Type B pancreatic cell (in vitro differentiated cells): ENCODE measurements at regions not wholly inside any gene's neighbourhood (a gene's known extent, or its start where the extent isn't known, plus 50 kb on each side); places are given as distances from the start of the nearest gene placed in this dataset.

Experiments used
- DNase-seq: peaks from one replicate; pipeline ENCODE4 v3.0.0; 2021; ENCODE audit warnings: mixed read lengths; ENCODE audit not compliant: unreplicated experiment; ENCODE audit errors: extremely low spot score
- H3K27ac Mint-ChIP-seq: 2 replicates; pipeline ENCODE4 v1.8.0; 2021; ENCODE audit warnings: mild to moderate bottlenecking, mixed read lengths
- H3K27me3 Mint-ChIP-seq: 2 replicates; pipeline ENCODE4 v1.8.0; 2021; ENCODE audit warnings: mixed read lengths
- H3K36me3 Mint-ChIP-seq: 2 replicates; pipeline ENCODE4 v1.8.0; 2021; ENCODE audit warnings: mixed read lengths
- H3K4me1 Mint-ChIP-seq: one replicate; pipeline ENCODE4 v1.8.0; 2021; ENCODE audit warnings: mixed read lengths; ENCODE audit not compliant: unreplicated experiment
- H3K4me3 Mint-ChIP-seq: 2 replicates; pipeline ENCODE4 v1.8.0; 2021; ENCODE audit warnings: mild to moderate bottlenecking, mixed read lengths
- H3K9me3 Mint-ChIP-seq: 2 replicates; pipeline ENCODE4 v1.8.0; 2021; ENCODE audit warnings: mixed read lengths
- CTCF ChIP-seq: fragments of 200-600 bp; sonication (generic); conservative IDR thresholded peaks from 2 replicates; pipeline ENCODE4 v1.5.0; 2021; ENCODE audit warnings: antibody characterized with exemption, mild to moderate bottlenecking

GRCh38 chr13:38636761-38637160 is 50.1 kb upstream of the FREM2 start:
- Mint-ChIP-seq H3K36me3 (no peaks in the 10 kb centered on the region), H3K27me3 (no peaks in the 10 kb centered on the region), H3K9me3 (no peaks in the 10 kb centered on the region), H3K4me1 (peaks cover 12% of the 10 kb centered on the region), H3K4me3 (peak overlapping the region; percentile 2), H3K27ac (peak overlapping the region; percentile 6)
- no peak for TF ChIP-seq CTCF
- no peak for DNase-seq
